ENCODE measurements at regions not wholly inside any gene's neighbourhood (a gene's known extent, or its start where the extent isn't known, plus 50 kb on each side); places are given as distances from the start of the nearest gene placed in this dataset.

DNA sequence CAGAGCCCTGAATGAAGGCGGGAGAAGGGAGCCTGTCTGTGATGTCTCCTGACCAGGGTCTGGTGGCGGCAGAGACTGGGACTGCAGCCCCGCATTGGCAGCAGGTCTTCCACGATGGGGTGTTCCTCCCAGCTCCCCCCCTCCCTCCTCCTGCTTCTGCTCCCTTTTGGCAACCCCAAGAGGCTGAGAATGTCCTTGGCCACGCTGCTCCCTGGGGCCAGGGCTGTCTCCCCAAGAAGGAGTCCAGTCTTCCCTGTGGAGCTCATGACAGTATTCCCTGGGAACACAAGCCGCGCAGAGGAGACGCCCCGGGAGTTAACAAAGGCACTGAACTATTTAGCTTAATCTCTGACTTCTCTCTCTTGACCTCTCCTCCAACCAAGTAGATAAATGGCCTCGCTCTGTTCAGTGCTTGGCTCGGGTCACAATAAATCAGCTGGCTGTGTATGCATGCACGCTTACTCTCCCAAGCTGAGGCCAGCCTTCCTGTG, 84.0 kb upstream of the NEURL1B start:
- no TSS peak for BruUV-seq (replicated peaks)
- Histone ChIP-seq H3K79me2 (ENCODE audit: control insufficient read depth, insufficient read depth, low read length) (no peaks in the 10 kb centered on the region), H3K4me2 (ENCODE audit: control insufficient read depth, insufficient read depth) (no peak overlapping the region), H3K9me3 (replicated peaks; ENCODE audit: control insufficient read depth, insufficient read depth, low read length) (no peaks in the 10 kb centered on the region), H3K4me1 (ENCODE audit: control insufficient read depth, insufficient read depth, low read length) (no peaks in the 10 kb centered on the region), H3K27ac (ENCODE audit: control insufficient read depth, insufficient read depth) (no peak overlapping the region), H2AFZ (ENCODE audit: control insufficient read depth, low read depth, low read length) (no peak overlapping the region), H3K36me3 (ENCODE audit: control insufficient read depth in 2 of 2, insufficient read depth in 2 of 2, low read length in 1 of 2) (no peaks in the 10 kb centered on the region), H3K27me3 (replicated peaks in 1 of 2; ENCODE audit: control insufficient read depth in 2 of 2, insufficient read depth in 2 of 2, low read length in 1 of 2) (peaks cover 4 to 6% of the 10 kb centered on the region in 2 experiments), H3K9ac (ENCODE audit: control insufficient read depth, insufficient read depth, low read length) (no peak overlapping the region), H3K4me3 (no peak overlapping the region), H4K20me1 (ENCODE audit: control insufficient read depth, insufficient read depth) (no peaks in the 10 kb centered on the region)
- ChIA-PET SMC1A (ENCODE audit: uncharacterized antibody, unreplicated experiment) (no interaction called here), RAD21 (ENCODE audit: unreplicated experiment) (no interaction called here), POLR2A (no interaction called here), CTCF (no interaction called here)
- no peak for FAIRE-seq
- in situ Hi-C loops (cut with MboI) (no loop called here), intact Hi-C loops (cut with micrococcal nuclease; ENCODE audit: unreplicated experiment) (no loop called here)
- ATAC-seq, result no peak
- no peak for DNase-seq (ENCODE audit: low read depth, low spot score)
- WGBS (ENCODE audit: insufficient coverage, insufficient replicate concordance, low lambda C conversion rate, missing lambda C conversion rate), result 46% methylated on average over 12 of the region's 12 CpGs
- TF ChIP-seq, protein P1, sequence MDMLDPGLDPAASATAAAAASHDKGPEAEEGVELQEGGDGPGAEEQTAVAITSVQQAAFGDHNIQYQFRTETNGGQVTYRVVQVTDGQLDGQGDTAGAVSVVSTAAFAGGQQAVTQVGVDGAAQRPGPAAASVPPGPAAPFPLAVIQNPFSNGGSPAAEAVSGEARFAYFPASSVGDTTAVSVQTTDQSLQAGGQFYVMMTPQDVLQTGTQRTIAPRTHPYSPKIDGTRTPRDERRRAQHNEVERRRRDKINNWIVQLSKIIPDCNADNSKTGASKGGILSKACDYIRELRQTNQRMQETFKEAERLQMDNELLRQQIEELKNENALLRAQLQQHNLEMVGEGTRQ (IDR thresholded peaks at IDR 0.05; ENCODE audit: borderline replicate concordance, low read depth, low read length), result no peak
- TF ChIP-seq, protein P2, sequence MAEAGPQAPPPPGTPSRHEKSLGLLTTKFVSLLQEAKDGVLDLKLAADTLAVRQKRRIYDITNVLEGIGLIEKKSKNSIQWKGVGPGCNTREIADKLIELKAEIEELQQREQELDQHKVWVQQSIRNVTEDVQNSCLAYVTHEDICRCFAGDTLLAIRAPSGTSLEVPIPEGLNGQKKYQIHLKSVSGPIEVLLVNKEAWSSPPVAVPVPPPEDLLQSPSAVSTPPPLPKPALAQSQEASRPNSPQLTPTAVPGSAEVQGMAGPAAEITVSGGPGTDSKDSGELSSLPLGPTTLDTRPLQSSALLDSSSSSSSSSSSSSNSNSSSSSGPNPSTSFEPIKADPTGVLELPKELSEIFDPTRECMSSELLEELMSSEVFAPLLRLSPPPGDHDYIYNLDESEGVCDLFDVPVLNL (IDR thresholded peaks at IDR 0.05; ENCODE audit: low read depth, low read length), result no peak
- no peak for TF ChIP-seq MXI1 (IDR thresholded peaks at IDR 0.05; ENCODE audit: low read depth, low read length)
- no peak for TF ChIP-seq ASH2L (IDR thresholded peaks at IDR 0.05; ENCODE audit: borderline replicate concordance, low read depth)
- TF ChIP-seq, protein P3, sequence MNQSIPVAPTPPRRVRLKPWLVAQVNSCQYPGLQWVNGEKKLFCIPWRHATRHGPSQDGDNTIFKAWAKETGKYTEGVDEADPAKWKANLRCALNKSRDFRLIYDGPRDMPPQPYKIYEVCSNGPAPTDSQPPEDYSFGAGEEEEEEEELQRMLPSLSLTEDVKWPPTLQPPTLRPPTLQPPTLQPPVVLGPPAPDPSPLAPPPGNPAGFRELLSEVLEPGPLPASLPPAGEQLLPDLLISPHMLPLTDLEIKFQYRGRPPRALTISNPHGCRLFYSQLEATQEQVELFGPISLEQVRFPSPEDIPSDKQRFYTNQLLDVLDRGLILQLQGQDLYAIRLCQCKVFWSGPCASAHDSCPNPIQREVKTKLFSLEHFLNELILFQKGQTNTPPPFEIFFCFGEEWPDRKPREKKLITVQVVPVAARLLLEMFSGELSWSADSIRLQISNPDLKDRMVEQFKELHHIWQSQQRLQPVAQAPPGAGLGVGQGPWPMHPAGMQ (IDR thresholded peaks at IDR 0.05; ENCODE audit: borderline replicate concordance), result no peak
- TF ChIP-seq NFXL1 (IDR thresholded peaks at IDR 0.05; ENCODE audit: borderline replicate concordance), result no peak
- TF ChIP-seq POU2F2 (IDR thresholded peaks at IDR 0.05; ENCODE audit: borderline replicate concordance, low read depth, low read length), result no peak
- no peak for TF ChIP-seq EP300 (IDR thresholded peaks at IDR 0.05; ENCODE audit: borderline replicate concordance in 1 of 2, control insufficient read depth in 1 of 2, low read depth in 2 of 2, low read length in 2 of 2)
- TF ChIP-seq TBL1XR1 (IDR thresholded peaks at IDR 0.05; ENCODE audit: low read depth, low read length), result no peak
- TF ChIP-seq STAT3 (IDR thresholded peaks at IDR 0.05; ENCODE audit: low read depth, low read length), result no peak
- TF ChIP-seq, protein P4, sequence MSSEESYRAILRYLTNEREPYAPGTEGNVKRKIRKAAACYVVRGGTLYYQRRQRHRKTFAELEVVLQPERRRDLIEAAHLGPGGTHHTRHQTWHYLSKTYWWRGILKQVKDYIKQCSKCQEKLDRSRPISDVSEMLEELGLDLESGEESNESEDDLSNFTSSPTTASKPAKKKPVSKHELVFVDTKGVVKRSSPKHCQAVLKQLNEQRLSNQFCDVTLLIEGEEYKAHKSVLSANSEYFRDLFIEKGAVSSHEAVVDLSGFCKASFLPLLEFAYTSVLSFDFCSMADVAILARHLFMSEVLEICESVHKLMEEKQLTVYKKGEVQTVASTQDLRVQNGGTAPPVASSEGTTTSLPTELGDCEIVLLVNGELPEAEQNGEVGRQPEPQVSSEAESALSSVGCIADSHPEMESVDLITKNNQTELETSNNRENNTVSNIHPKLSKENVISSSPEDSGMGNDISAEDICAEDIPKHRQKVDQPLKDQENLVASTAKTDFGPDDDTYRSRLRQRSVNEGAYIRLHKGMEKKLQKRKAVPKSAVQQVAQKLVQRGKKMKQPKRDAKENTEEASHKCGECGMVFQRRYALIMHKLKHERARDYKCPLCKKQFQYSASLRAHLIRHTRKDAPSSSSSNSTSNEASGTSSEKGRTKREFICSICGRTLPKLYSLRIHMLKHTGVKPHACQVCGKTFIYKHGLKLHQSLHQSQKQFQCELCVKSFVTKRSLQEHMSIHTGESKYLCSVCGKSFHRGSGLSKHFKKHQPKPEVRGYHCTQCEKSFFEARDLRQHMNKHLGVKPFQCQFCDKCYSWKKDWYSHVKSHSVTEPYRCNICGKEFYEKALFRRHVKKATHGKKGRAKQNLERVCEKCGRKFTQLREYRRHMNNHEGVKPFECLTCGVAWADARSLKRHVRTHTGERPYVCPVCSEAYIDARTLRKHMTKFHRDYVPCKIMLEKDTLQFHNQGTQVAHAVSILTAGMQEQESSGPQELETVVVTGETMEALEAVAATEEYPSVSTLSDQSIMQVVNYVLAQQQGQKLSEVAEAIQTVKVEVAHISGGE (CRISPR knock-in tag; IDR thresholded peaks at IDR 0.05), result no peak
- TF ChIP-seq, protein P5, sequence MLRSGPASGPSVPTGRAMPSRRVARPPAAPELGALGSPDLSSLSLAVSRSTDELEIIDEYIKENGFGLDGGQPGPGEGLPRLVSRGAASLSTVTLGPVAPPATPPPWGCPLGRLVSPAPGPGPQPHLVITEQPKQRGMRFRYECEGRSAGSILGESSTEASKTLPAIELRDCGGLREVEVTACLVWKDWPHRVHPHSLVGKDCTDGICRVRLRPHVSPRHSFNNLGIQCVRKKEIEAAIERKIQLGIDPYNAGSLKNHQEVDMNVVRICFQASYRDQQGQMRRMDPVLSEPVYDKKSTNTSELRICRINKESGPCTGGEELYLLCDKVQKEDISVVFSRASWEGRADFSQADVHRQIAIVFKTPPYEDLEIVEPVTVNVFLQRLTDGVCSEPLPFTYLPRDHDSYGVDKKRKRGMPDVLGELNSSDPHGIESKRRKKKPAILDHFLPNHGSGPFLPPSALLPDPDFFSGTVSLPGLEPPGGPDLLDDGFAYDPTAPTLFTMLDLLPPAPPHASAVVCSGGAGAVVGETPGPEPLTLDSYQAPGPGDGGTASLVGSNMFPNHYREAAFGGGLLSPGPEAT (IDR thresholded peaks at IDR 0.05; ENCODE audit: low read depth), result no peak
- TF ChIP-seq MYB (IDR thresholded peaks at IDR 0.05; ENCODE audit: borderline replicate concordance, low read depth, low read length), result no peak

Data from GM12878 (cell line).